BJ (cell line): ENCODE measurements at regions not wholly inside any gene's neighbourhood (a gene's known extent, or its start where the extent isn't known, plus 50 kb on each side); places are given as distances from the start of the nearest gene placed in this dataset.
A peak's percentile ranks its signal among the peaks of the same experiment; 100 is the strongest.

Experiments
- CTCF ChIA-PET: fragments of 350-600 bp; formaldehyde crosslinking; extraction: SDS; loops from one replicate; lab custom pipeline; 2021; ENCODE audit warnings: antibody characterized with exemption, inconsistent platforms; lab: Yijun Ruan, JAX
- POLR2A ChIA-PET: fragments of 300-600 bp; sonication (Branson Sonifier 250); formaldehyde crosslinking; extraction: SDS; loops from one replicate; lab custom pipeline; 2021; ENCODE audit warnings: antibody characterized with exemption; lab: Charles Lee
- DNase-seq: peaks from one replicate; pipeline ENCODE4 v3.0.0-alpha.2; 2011; ENCODE audit warnings: low read depth
- H3K27me3 ChIP-seq: 2 replicates; pipeline ENCODE4 v1.6.0; 2011; ENCODE audit warnings: low read length; ENCODE audit not compliant: control insufficient read depth, insufficient read depth
- H3K36me3 ChIP-seq: 2 replicates; pipeline ENCODE4 v1.5.1; 2011; ENCODE audit warnings: low read length; ENCODE audit not compliant: control insufficient read depth, insufficient read depth
- H3K4me3 ChIP-seq: 2 replicates; pipeline ENCODE4 v1.5.1; 2011; ENCODE audit warnings: low read depth, mild to moderate bottlenecking, control low read depth, low read length
- TF ChIP-seq, protein P1 (sequence below): IDR thresholded peaks from 2 replicates; pipeline ENCODE4 v1.5.1; 2011; ENCODE audit warnings: low read depth, mild to moderate bottlenecking, control low read depth, inconsistent platforms, low read length, moderate library complexity; ENCODE audit not compliant: insufficient read depth

- CTCF ChIA-PET: no interaction called here
Observed at GRCh38 chr6:50654155-50654554, 59.2 kb upstream of the TFAP2D start.

DNA sequence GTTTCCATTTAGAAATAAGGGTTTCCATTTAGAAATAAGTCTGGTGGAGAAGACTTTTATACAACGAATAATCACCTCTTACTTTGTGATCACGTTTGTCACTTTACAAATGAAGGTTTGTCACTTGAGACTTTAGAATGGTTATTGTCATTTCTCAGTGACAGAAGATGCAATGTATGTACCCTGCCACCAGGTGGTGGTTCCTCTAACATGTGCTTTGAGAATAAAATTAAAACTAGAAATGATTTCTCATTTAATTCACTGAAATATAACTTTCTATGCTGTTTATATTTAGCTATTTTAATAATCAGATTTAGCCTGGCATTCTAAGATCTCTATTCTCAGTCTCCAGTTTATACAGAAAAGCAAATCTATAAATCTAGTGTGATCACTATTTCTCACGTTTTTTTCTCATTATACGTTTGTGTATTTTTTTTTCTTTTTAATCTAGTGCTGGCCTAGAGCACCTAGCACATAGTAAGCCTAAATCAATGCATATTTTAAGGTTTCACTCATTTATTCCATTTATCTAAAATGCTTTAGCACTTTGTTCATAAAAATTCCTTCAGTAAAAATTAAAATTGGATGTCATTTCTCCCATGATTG lies 57.4 kb upstream of the TFAP2D start:
- no peak for DNase-seq
- no peak overlapping the region for H3K4me3 ChIP-seq
- no peaks in the 10 kb centered on the region for H3K36me3 ChIP-seq
- ChIA-PET CTCF (interaction anchor here (1.2 to 1.6 kb wide), 2 partner anchors 8 to 15 kb away, joined by 3 to 4 read pairs; no protein-coding TSS in a partner anchor), POLR2A (no interaction called here)
- H3K27me3 ChIP-seq: no peaks in the 10 kb centered on the region
- TF ChIP-seq, protein P1, sequence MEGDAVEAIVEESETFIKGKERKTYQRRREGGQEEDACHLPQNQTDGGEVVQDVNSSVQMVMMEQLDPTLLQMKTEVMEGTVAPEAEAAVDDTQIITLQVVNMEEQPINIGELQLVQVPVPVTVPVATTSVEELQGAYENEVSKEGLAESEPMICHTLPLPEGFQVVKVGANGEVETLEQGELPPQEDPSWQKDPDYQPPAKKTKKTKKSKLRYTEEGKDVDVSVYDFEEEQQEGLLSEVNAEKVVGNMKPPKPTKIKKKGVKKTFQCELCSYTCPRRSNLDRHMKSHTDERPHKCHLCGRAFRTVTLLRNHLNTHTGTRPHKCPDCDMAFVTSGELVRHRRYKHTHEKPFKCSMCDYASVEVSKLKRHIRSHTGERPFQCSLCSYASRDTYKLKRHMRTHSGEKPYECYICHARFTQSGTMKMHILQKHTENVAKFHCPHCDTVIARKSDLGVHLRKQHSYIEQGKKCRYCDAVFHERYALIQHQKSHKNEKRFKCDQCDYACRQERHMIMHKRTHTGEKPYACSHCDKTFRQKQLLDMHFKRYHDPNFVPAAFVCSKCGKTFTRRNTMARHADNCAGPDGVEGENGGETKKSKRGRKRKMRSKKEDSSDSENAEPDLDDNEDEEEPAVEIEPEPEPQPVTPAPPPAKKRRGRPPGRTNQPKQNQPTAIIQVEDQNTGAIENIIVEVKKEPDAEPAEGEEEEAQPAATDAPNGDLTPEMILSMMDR: peak; percentile 38

More at GRCh38 chr6:50654155-50654554, 59.2 kb upstream of the TFAP2D start:
- POLR2A ChIA-PET: no interaction called here
- TF ChIP-seq, protein P1: no peak
- Histone ChIP-seq H3K4me3 (no peak overlapping the region), H3K27me3 (no peaks in the 10 kb centered on the region), H3K36me3 (no peaks in the 10 kb centered on the region)
- DNase-seq: no peak

GRCh38 chr6:50657513-50657912 lies 55.8 kb upstream of the TFAP2D start:
- POLR2A ChIA-PET: no interaction called here
- CTCF ChIA-PET: no interaction called here
- TF ChIP-seq, protein P1: no peak
- Histone ChIP-seq H3K4me3 (no peak overlapping the region), H3K27me3 (no peaks in the 10 kb centered on the region), H3K36me3 (no peaks in the 10 kb centered on the region)
- DNase-seq: no peak

DNA sequence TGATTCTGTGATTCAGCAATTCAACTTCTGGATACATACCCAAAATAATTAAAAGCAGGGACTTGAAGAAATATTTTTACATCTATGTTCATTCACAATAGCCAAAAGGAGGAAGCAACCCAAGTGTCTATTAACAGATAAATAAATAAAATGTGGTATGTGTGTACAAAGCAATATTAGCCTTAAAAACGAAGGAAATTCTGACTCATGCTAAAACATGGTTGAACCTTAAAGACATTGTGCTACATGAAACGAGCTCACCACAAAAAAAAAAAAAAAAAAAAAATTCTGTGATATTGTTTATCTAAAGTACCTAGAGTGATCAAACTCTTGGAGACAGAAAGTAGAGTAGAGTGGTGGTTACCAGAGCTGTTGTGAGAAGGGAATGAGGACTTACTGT lies 54.8 kb upstream of the TFAP2D start:
- ChIA-PET CTCF (no interaction called here), POLR2A (no interaction called here)
- Histone ChIP-seq H3K27me3 (no peaks in the 10 kb centered on the region), H3K36me3 (no peaks in the 10 kb centered on the region), H3K4me3 (no peak overlapping the region)
- no peak for DNase-seq
- TF ChIP-seq, protein P1: no peak

GRCh38 chr6:50661636-50662035 lies 51.7 kb upstream of the TFAP2D start:
- TF ChIP-seq, protein P1: no peak
- no peak for DNase-seq
- Histone ChIP-seq H3K36me3 (no peaks in the 10 kb centered on the region), H3K4me3 (no peak overlapping the region), H3K27me3 (no peaks in the 10 kb centered on the region)
- ChIA-PET POLR2A (no interaction called here), CTCF (no interaction called here)
